ENCODE measurements at regions not wholly inside any gene's neighbourhood (a gene's known extent, or its start where the extent isn't known, plus 50 kb on each side); places are given as distances from the start of the nearest gene placed in this dataset.
A peak's percentile ranks its signal among the peaks of the same experiment; 100 is the strongest.

- in situ Hi-C loops (cut with HindIII; ENCODE audit: low sequenced_read_pairs) = no loop called here
- no peak overlapping the region for H3K4me3 ChIP-seq (ENCODE audit: low read depth, low read length)
- no peak for DNase-seq (ENCODE audit: low read depth, low spot score)
- no peak for TF ChIP-seq CTCF (IDR thresholded peaks at IDR 0.05; ENCODE audit: low read depth, low read length)
Observed at GRCh38 chr4:33577791-33578190, 2666.5 kb downstream of the ARAP2 start.

- H3K4me3 ChIP-seq (ENCODE audit: low read depth, low read length) = no peak overlapping the region
- in situ Hi-C loops (cut with HindIII; ENCODE audit: low sequenced_read_pairs) = no loop called here
- no peak for DNase-seq (ENCODE audit: low read depth, low spot score)
- no peak for TF ChIP-seq CTCF (IDR thresholded peaks at IDR 0.05; ENCODE audit: low read depth, low read length)
Observed at GRCh38 chr4:33579951-33580350, 2664.4 kb downstream of the ARAP2 start.

- in situ Hi-C loops (cut with HindIII; ENCODE audit: low sequenced_read_pairs) = no loop called here
- no peak overlapping the region for H3K4me3 ChIP-seq (ENCODE audit: low read depth, low read length)
- peak; percentile 2 for DNase-seq (ENCODE audit: low read depth, low spot score)
- no peak for TF ChIP-seq CTCF (IDR thresholded peaks at IDR 0.05; ENCODE audit: low read depth, low read length)
Observed at GRCh38 chr4:33592701-33593100, 2651.6 kb downstream of the ARAP2 start.

GRCh38 chr4:33606951-33607350, 2637.4 kb downstream of the ARAP2 start:
- H3K4me3 ChIP-seq (ENCODE audit: low read depth, low read length) = no peak overlapping the region
- no peak for TF ChIP-seq CTCF (IDR thresholded peaks at IDR 0.05; ENCODE audit: low read depth, low read length)
- DNase-seq (ENCODE audit: low read depth, low spot score) = no peak
- in situ Hi-C loops (cut with HindIII; ENCODE audit: low sequenced_read_pairs) = no loop called here

GRCh38 chr4:33616121-33616520, 2628.2 kb downstream of the ARAP2 start:
- TF ChIP-seq CTCF (IDR thresholded peaks at IDR 0.05; ENCODE audit: low read depth, low read length) = no peak
- no peak for DNase-seq (ENCODE audit: low read depth, low spot score)
- in situ Hi-C loops (cut with HindIII; ENCODE audit: low sequenced_read_pairs) = no loop called here
- no peak overlapping the region for H3K4me3 ChIP-seq (ENCODE audit: low read depth, low read length)

GRCh38 chr4:33625748-33626147, 2618.6 kb downstream of the ARAP2 start:
- DNase-seq (ENCODE audit: low read depth, low spot score) = no peak
- H3K4me3 ChIP-seq (ENCODE audit: low read depth, low read length) = no peak overlapping the region
- in situ Hi-C loops (cut with HindIII; ENCODE audit: low sequenced_read_pairs) = no loop called here
- peak; percentile 19 for TF ChIP-seq CTCF (IDR thresholded peaks at IDR 0.05; ENCODE audit: low read depth, low read length)

- in situ Hi-C loops (cut with HindIII; ENCODE audit: low sequenced_read_pairs) = no loop called here
Observed at GRCh38 chr4:33626221-33626620, 2618.1 kb downstream of the ARAP2 start.

More at GRCh38 chr4:33626221-33626620, 2618.1 kb downstream of the ARAP2 start:
- no peak for TF ChIP-seq CTCF (IDR thresholded peaks at IDR 0.05; ENCODE audit: low read depth, low read length)
- no peak for DNase-seq (ENCODE audit: low read depth, low spot score)
- no peak overlapping the region for H3K4me3 ChIP-seq (ENCODE audit: low read depth, low read length)

All from astrocyte of the spinal cord (primary cell).